Brain microvascular endothelial cell (primary cell): ENCODE measurements at regions not wholly inside any gene's neighbourhood (a gene's known extent, or its start where the extent isn't known, plus 50 kb on each side); places are given as distances from the start of the nearest gene placed in this dataset.
"Not testable (repeated sequence)": the region's sequence is repeated elsewhere in the genome, so short reads cannot be mapped to it uniquely, and the experiment has no call there.

Experiments
- DNase-seq: peaks from one replicate; pipeline ENCODE4 v3.0.0-alpha.2; 2020
- H3K27ac ChIP-seq: fragments of 250-450 bp; sonication (Bioruptor Pico); 2 replicates; pipeline ENCODE4 v1.5.1; 2020; ENCODE audit warnings: mild to moderate bottlenecking, moderate library complexity
- H3K27me3 ChIP-seq: fragments of 250-450 bp; sonication (Bioruptor Pico); replicated peaks from 2 replicates; pipeline ENCODE4 v1.5.1; 2020; ENCODE audit warnings: mild to moderate bottlenecking
- H3K36me3 ChIP-seq: fragments of 250-450 bp; sonication (Bioruptor Pico); replicated peaks from 2 replicates; pipeline ENCODE4 v1.5.1; 2020; ENCODE audit warnings: mild to moderate bottlenecking
- H3K4me3 ChIP-seq: 2 replicates; pipeline ENCODE4 v1.5.1; 2011; ENCODE audit warnings: low read depth, mild to moderate bottlenecking, control low read depth, low read length, moderate library complexity
- CTCF ChIP-seq: IDR thresholded peaks from 2 replicates; pipeline ENCODE4 v1.5.1; 2011; ENCODE audit warnings: low read depth, mild to moderate bottlenecking, moderate library complexity, low read length, control low read depth, inconsistent platforms; ENCODE audit errors: missing control alignments
- in situ Hi-C: cut with HindIII; loops from 2 replicates; pipeline ENCODE4 v1.10.0; 2017; ENCODE audit warnings: low sequenced_read_pairs, low pct_ligation_motif_present

DNA sequence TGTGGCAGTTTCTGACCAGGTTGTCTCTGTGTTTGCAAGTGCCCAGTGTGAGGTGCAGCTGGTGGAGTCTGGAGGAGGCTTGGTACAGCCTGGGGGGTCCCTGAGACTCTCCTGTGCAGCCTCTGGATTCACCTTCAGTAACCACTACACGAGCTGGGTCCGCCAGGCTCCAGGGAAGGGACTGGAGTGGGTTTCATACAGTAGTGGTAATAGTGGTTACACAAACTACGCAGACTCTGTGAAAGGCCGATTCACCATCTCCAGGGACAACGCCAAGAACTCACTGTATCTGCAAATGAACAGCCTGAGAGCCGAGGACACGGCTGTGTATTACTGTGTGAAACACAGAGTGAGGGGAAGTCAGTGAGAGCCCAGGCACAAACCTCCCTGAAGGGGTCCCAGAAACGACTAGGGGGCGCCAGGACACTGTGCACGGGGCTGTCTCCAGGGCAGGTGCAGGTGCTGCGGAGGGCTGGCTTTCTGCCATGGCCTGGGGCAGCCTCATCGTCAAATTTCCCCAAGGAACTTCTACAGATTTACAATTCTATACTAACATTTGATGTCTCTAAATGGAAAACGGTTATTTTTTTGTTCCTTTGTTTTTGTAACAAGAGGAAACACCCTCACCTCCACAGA lies 187.0 kb upstream of the TP53TG3D start:
- DNase-seq, H3K27ac ChIP-seq, in situ Hi-C loops, H3K27me3 ChIP-seq, H3K4me3 ChIP-seq, H3K36me3 ChIP-seq: not testable (repeated sequence)

DNA sequence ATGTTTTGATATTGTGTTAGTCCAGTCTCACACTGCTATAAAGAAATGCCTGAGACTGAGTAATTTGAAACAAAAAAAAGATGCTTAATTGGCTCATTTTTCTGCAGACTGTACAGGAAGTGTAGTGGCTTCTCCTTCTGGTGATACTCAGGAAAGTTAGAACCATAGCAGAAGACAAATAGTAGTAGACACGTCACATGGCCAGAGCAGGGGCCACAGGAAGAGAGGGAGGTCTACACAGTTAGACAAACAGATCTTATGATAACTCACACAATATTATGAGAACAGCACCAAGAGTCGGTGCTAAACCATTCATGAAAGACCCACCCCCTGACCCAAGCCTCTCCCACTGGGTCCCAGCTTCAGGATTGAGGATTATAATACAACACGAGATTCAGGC lies 181.5 kb upstream of the TP53TG3D start:
- H3K27me3 ChIP-seq = not testable (repeated sequence)

GRCh38 chr16:32083891-32084290 lies 169.2 kb upstream of the TP53TG3D start:
- H3K27me3 ChIP-seq, DNase-seq, in situ Hi-C loops, H3K4me3 ChIP-seq, H3K27ac ChIP-seq, H3K36me3 ChIP-seq: not testable (repeated sequence)

More for the DNA sequence above, 181.5 kb upstream of the TP53TG3D start:
- DNase-seq, in situ Hi-C loops, H3K4me3 ChIP-seq, H3K27ac ChIP-seq, H3K36me3 ChIP-seq: not testable (repeated sequence)

GRCh38 chr16:32084656-32085401 lies 168.3 kb upstream of the TP53TG3D start:
- in situ Hi-C loops, H3K4me3 ChIP-seq, H3K27ac ChIP-seq, DNase-seq, H3K36me3 ChIP-seq, H3K27me3 ChIP-seq: not testable (repeated sequence)

- H3K27me3 ChIP-seq, H3K36me3 ChIP-seq, DNase-seq, H3K4me3 ChIP-seq, H3K27ac ChIP-seq, in situ Hi-C loops: not testable (repeated sequence)
These were observed 167.5 kb upstream of the TP53TG3D start for GRCh38 chr16:32085438-32086141.

- DNase-seq, H3K36me3 ChIP-seq, H3K27me3 ChIP-seq, H3K27ac ChIP-seq, H3K4me3 ChIP-seq, in situ Hi-C loops: not testable (repeated sequence)
These were observed 137.5 kb upstream of the TP53TG3D start for GRCh38 chr16:32115562-32115961.

GRCh38 chr16:32116080-32116479 lies 137.0 kb upstream of the TP53TG3D start:
- in situ Hi-C loops = no loop called here
- no peak for TF ChIP-seq CTCF
- no peaks in the 10 kb centered on the region for H3K27me3 ChIP-seq
- peak overlapping the region; percentile 9 for H3K4me3 ChIP-seq
- no peak for DNase-seq
- H3K36me3 ChIP-seq = no peaks in the 10 kb centered on the region
- H3K27ac ChIP-seq = no peak overlapping the region

GRCh38 chr16:32116533-32116932 lies 136.6 kb upstream of the TP53TG3D start:
- H3K36me3 ChIP-seq, DNase-seq, in situ Hi-C loops, H3K27me3 ChIP-seq, H3K4me3 ChIP-seq, H3K27ac ChIP-seq: not testable (repeated sequence)

DNA sequence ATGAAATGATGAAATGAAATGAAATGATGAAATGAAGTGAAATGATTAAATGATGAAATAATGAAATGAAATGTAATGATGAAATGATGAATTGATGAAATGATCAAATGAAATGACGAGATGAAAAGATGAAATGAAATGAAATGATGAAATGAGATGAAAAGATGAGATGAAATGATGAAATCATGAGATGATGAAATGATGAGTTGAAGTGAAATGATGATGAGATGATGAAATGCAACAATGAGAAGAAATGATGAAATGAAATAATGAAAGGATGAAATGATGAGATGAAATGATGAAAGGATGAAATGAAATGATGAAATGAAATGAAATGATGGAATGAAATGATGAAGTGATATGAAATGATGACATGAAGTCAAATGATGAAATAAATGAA lies 132.7 kb upstream of the TP53TG3D start:
- H3K4me3 ChIP-seq, H3K27me3 ChIP-seq, DNase-seq, H3K36me3 ChIP-seq, H3K27ac ChIP-seq, in situ Hi-C loops: not testable (repeated sequence)

DNA sequence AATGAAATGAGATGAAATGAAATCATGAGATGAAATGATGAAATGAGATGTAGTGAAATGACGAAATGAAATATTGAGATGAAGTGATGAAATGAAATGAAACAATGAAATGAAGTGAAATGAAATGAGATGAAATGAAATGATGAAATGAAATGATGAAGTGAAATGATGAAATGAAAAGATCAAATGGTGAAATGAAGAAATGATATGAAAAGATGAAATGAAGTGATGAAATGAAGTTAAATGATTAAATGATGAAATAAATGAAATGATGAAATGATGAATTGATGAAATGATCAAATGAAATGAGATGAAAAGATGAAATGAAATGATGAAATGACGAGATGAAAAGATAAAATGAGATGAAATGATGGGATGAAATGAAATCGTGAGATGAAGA lies 132.3 kb upstream of the TP53TG3D start:
- H3K27ac ChIP-seq, H3K4me3 ChIP-seq, in situ Hi-C loops, H3K27me3 ChIP-seq, DNase-seq, H3K36me3 ChIP-seq: not testable (repeated sequence)

GRCh38 chr16:32121273-32121900 lies 131.7 kb upstream of the TP53TG3D start:
- DNase-seq, H3K4me3 ChIP-seq, H3K27ac ChIP-seq, H3K27me3 ChIP-seq, in situ Hi-C loops, H3K36me3 ChIP-seq: not testable (repeated sequence)

DNA sequence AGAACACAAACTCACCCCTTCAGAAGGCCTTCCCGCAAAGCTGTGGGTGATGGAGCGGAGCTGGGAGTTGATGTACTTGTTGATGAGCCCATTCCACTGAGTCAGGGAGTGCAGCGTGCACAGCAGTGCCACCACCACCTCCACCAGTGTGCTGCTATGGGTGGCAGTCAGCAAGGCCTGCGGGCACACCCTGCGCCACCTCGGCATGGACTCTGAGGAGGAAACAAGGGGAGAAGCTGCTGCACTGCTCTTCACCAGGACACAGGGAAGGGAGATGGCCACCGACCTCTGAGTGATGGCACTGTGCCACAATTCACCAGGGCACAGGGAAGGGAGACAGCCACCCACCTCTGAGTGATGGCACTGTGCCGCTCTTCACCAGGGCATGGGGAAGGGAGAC lies 100.7 kb upstream of the TP53TG3D start:
- in situ Hi-C loops, H3K36me3 ChIP-seq, H3K27me3 ChIP-seq, H3K27ac ChIP-seq, H3K4me3 ChIP-seq, DNase-seq: not testable (repeated sequence)
